ENCODE measurements at regions not wholly inside any gene's neighbourhood (a gene's known extent, or its start where the extent isn't known, plus 50 kb on each side); places are given as distances from the start of the nearest gene placed in this dataset.

DNA sequence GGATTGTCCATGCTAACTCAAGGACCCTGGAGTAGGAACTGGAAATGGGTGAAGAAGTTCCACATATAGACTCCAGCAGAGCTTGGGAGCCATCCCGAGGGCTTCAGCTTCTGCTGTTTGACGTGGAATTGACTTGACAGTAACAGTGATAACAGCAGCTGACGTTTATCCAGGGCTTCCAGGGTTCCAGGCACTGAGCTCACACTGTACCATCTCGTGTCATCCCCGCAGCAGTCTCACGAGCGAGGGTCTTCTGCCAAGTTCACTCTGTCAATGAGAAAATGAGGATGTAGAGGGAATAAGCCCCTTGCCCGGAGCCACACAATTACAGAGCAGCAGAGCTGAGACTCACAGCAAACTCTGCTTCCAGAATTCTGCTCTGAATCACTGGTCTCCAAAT, 447.7 kb downstream of the SIPA1L2 start:
- Histone ChIP-seq H3K9me3 (no peaks in the 10 kb centered on the region), H3K4me1 (peaks cover 10% of the 10 kb centered on the region), H3K27ac (no peak overlapping the region), H3K4me3 (no peak overlapping the region), H3K36me3 (no peaks in the 10 kb centered on the region), H3K27me3 (no peaks in the 10 kb centered on the region)
- TF ChIP-seq POLR2A (IDR thresholded peaks at IDR 0.05) (no peak), POLR2AphosphoS5 (IDR thresholded peaks at IDR 0.05) (no peak), EP300 (IDR thresholded peaks at IDR 0.05) (no peak)
- TF ChIP-seq, protein P1, sequence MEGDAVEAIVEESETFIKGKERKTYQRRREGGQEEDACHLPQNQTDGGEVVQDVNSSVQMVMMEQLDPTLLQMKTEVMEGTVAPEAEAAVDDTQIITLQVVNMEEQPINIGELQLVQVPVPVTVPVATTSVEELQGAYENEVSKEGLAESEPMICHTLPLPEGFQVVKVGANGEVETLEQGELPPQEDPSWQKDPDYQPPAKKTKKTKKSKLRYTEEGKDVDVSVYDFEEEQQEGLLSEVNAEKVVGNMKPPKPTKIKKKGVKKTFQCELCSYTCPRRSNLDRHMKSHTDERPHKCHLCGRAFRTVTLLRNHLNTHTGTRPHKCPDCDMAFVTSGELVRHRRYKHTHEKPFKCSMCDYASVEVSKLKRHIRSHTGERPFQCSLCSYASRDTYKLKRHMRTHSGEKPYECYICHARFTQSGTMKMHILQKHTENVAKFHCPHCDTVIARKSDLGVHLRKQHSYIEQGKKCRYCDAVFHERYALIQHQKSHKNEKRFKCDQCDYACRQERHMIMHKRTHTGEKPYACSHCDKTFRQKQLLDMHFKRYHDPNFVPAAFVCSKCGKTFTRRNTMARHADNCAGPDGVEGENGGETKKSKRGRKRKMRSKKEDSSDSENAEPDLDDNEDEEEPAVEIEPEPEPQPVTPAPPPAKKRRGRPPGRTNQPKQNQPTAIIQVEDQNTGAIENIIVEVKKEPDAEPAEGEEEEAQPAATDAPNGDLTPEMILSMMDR (IDR thresholded peaks at IDR 0.05), result no peak
- WGBS, result 88% methylated on average over 8 of the region's 8 CpGs
- DNase-seq (ENCODE audit: low spot score in 2 of 2), result no peak

DNA sequence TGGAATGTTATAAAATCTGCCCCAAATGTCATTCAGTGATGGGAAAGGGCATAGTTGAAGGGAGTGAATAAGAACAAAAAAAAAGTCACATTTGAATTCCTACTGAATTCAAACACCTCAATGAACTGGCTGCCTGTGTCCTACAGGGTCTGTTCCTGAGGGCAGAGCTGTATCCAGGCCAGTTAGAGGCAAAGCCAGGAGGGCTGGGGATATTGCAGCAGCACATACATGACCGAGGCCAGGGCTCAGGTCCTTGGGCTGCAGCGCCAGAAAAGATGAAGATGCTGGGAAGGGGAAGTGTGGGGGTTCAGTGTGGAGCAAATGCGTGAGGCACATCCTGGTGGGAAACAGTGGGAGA, 449.2 kb downstream of the SIPA1L2 start:
- H3K4me1 ChIP-seq, result peaks cover 10% of the 10 kb centered on the region
- DNase-seq (ENCODE audit: low spot score in 2 of 2), result no peak
- no peaks in the 10 kb centered on the region for H3K36me3 ChIP-seq
- no peaks in the 10 kb centered on the region for H3K9me3 ChIP-seq
- no peak for TF ChIP-seq POLR2A (IDR thresholded peaks at IDR 0.05)
- no peak for TF ChIP-seq EP300 (IDR thresholded peaks at IDR 0.05)
- TF ChIP-seq POLR2AphosphoS5 (IDR thresholded peaks at IDR 0.05), result no peak
- TF ChIP-seq, protein P1 (IDR thresholded peaks at IDR 0.05), result no peak
- no peak overlapping the region for H3K27ac ChIP-seq
- H3K4me3 ChIP-seq, result no peak overlapping the region
- 86% methylated on average over 3 of the region's 3 CpGs for WGBS
- no peaks in the 10 kb centered on the region for H3K27me3 ChIP-seq

DNA sequence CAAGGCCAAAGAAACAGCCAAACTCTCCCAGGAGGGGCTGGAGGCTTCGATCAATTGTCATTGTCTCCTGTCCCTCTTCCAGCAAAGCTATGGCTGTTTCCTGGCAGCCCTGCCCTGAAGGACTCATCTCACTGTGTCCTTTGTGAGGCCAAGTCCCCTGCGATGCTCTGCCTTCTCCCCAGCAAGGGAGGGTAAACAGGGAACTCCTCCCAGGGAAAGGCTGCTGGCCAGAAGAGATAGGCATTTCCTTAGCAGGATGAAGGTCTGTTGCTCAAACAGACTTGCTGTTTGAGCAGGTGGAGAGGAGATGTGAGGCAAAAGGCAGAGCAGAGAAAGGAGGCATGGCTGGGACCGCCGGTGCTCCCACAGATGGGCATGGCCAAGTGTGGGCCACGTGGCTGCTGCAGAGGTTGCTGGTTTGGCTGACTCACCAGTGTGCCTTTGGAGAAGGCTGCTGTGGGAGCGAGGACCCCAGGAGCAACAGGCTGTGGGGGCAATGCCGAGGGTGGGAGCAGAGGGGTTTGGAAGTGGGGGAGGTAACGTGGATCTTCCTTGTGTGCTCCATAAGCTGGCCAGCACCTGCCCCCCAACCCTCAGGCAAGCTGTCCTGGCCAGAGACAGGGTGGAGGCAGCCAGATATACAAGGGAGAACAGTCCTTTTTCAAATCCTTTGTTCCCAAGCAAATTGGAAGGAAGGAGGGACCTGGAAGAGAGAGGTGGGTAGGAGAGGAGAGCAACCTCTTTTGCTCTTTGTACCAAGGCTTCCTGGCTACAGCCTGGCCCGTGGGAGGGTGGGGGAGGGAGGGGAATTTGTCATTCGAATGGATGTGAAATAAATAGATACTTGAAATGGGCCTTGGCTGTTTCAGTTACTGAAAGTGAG, 449.8 kb downstream of the SIPA1L2 start:
- H3K36me3 ChIP-seq, result no peaks in the 10 kb centered on the region
- peak overlapping the region; percentile 34 for H3K27ac ChIP-seq
- H3K4me1 ChIP-seq, result peaks cover 10% of the 10 kb centered on the region
- WGBS, result 51% methylated on average over 10 of the region's 10 CpGs
- TF ChIP-seq, protein P1 (IDR thresholded peaks at IDR 0.05), result no peak
- no peak for TF ChIP-seq POLR2AphosphoS5 (IDR thresholded peaks at IDR 0.05)
- no peak for TF ChIP-seq EP300 (IDR thresholded peaks at IDR 0.05)
- no peak for TF ChIP-seq POLR2A (IDR thresholded peaks at IDR 0.05)
- H3K9me3 ChIP-seq, result no peaks in the 10 kb centered on the region
- H3K4me3 ChIP-seq, result no peak overlapping the region
- no peak for DNase-seq (ENCODE audit: low spot score in 2 of 2)
- H3K27me3 ChIP-seq, result no peaks in the 10 kb centered on the region

DNA sequence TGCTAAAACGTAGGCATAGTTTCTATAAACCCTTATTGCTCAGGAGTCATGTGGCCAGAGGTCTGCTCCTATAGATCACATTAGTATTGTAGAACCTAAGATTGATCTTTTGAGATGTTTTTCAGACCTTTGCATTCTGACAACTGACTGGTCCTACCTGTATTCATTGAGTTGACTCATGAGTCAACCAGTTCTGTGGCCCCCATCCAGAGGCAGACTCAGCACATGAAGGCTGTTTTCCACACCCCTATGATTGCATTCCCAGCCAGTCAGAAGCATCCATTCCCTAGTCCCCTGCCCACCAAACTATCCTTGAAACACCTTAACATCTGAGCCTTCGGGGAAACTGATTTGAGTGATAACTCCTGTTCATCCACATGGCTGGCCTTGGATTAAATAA, 451.7 kb downstream of the SIPA1L2 start:
- Histone ChIP-seq H3K36me3 (no peaks in the 10 kb centered on the region), H3K27ac (no peak overlapping the region), H3K9me3 (no peaks in the 10 kb centered on the region), H3K4me1 (peaks cover 10% of the 10 kb centered on the region), H3K4me3 (no peak overlapping the region), H3K27me3 (no peaks in the 10 kb centered on the region)
- TF ChIP-seq, protein P1 (IDR thresholded peaks at IDR 0.05), result no peak
- TF ChIP-seq POLR2AphosphoS5 (IDR thresholded peaks at IDR 0.05) (no peak), EP300 (IDR thresholded peaks at IDR 0.05) (no peak), POLR2A (IDR thresholded peaks at IDR 0.05) (no peak)
- DNase-seq (ENCODE audit: low spot score in 2 of 2), result no peak
- WGBS, result 87% methylated on average over 2 of the region's 2 CpGs

DNA sequence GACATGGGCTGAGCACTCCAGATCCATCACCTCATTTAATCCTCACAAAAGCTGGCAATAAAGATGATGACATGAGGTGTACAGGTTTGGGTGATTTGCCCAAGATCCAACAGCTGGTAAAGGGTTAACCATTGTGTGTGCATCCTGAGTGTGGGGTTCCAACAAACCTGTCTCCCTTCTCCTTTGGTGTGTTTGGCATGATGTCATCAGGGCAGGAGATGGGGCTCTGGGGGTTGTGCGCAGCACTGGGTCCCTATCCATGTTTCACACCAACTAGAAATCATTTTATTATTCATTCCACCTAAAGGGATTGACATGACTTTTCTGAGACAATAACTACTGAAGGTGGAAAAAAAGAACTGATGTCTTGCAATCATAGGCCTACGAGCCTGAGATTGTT, 452.5 kb downstream of the SIPA1L2 start:
- H3K9me3 ChIP-seq, result no peaks in the 10 kb centered on the region
- peaks cover 10% of the 10 kb centered on the region for H3K4me1 ChIP-seq
- no peak for TF ChIP-seq POLR2AphosphoS5 (IDR thresholded peaks at IDR 0.05)
- no peak for TF ChIP-seq EP300 (IDR thresholded peaks at IDR 0.05)
- TF ChIP-seq, protein P1 (IDR thresholded peaks at IDR 0.05), result no peak
- no peak for TF ChIP-seq POLR2A (IDR thresholded peaks at IDR 0.05)
- no peak overlapping the region for H3K27ac ChIP-seq
- no peak for DNase-seq (ENCODE audit: low spot score in 2 of 2)
- no peaks in the 10 kb centered on the region for H3K27me3 ChIP-seq
- H3K36me3 ChIP-seq, result no peaks in the 10 kb centered on the region
- 85% methylated on average over 2 of the region's 2 CpGs for WGBS
- no peak overlapping the region for H3K4me3 ChIP-seq
